ENCODE measurements at regions not wholly inside any gene's neighbourhood (a gene's known extent, or its start where the extent isn't known, plus 50 kb on each side); places are given as distances from the start of the nearest gene placed in this dataset.
"Not testable (repeated sequence)": the region's sequence is repeated elsewhere in the genome, so short reads cannot be mapped to it uniquely, and the experiment has no call there.

- not testable (repeated sequence) for TF ChIP-seq CTCF (conservative IDR thresholded peaks at IDR 0.05; ENCODE audit: low read depth, low read length); EZH2 (IDR thresholded peaks at IDR 0.05; ENCODE audit: borderline replicate concordance, low read depth, low read length, poor library complexity, severe bottlenecking)
Measured at GRCh38 chr5:20771338-20771737, 783.3 kb upstream of the CDH18 start.

Measured in A673 (cell line).